ENCODE measurements at regions not wholly inside any gene's neighbourhood (a gene's known extent, or its start where the extent isn't known, plus 50 kb on each side); places are given as distances from the start of the nearest gene placed in this dataset.

GRCh38 chr5:101611039-101611438, 685.0 kb downstream of the SLCO4C1 start (continued):
- TF ChIP-seq, protein P1, sequence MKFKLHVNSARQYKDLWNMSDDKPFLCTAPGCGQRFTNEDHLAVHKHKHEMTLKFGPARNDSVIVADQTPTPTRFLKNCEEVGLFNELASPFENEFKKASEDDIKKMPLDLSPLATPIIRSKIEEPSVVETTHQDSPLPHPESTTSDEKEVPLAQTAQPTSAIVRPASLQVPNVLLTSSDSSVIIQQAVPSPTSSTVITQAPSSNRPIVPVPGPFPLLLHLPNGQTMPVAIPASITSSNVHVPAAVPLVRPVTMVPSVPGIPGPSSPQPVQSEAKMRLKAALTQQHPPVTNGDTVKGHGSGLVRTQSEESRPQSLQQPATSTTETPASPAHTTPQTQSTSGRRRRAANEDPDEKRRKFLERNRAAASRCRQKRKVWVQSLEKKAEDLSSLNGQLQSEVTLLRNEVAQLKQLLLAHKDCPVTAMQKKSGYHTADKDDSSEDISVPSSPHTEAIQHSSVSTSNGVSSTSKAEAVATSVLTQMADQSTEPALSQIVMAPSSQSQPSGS (IDR thresholded peaks at IDR 0.05; ENCODE audit: low read length): no peak
- TF ChIP-seq EZH2 (IDR thresholded peaks at IDR 0.05; ENCODE audit: low read depth, low read length, severe bottlenecking) (no peak), USF2 (IDR thresholded peaks at IDR 0.05; ENCODE audit: low read length) (no peak), HDAC6 (IDR thresholded peaks at IDR 0.05; ENCODE audit: low read depth, low read length) (no peak), NRF1 (IDR thresholded peaks at IDR 0.05; ENCODE audit: low read depth, low read length) (no peak)

Measured in H1 (cell line).